GM12878 (cell line): ENCODE measurements at regions not wholly inside any gene's neighbourhood (a gene's known extent, or its start where the extent isn't known, plus 50 kb on each side); places are given as distances from the start of the nearest gene placed in this dataset.

Source experiments
- ATAC-seq: fragments of 200-7000 bp; cut with Tn5 transposase; 3 replicates; pipeline ENCODE4 v1.9.1; 2020; ENCODE audit warnings: mild to moderate bottlenecking, moderate library complexity
- BruUV-seq: library from RNA; stranded (reverse); fragments of 400-500 nt; replicated peaks from 2 replicates; lab custom pipeline; 2021; lab: Mats Ljungman, UMichigan
- CTCF ChIA-PET: fragments of 300-600 bp; sonication (Branson Sonifier 250); formaldehyde crosslinking; extraction: SDS; loops from one replicate; lab custom pipeline; 2021; ENCODE audit warnings: inconsistent platforms; lab: Yijun Ruan, JAX
- POLR2A ChIA-PET: fragments of 350-600 bp; formaldehyde crosslinking; extraction: SDS; loops from one replicate; lab custom pipeline; 2021; ENCODE audit warnings: inconsistent platforms; lab: Charles Lee
- RAD21 ChIA-PET: fragments of 300-600 bp; sonication (Branson Sonifier 250); formaldehyde crosslinking; loops from one replicate; lab custom pipeline; 2023; ENCODE audit warnings: antibody characterized with exemption; ENCODE audit not compliant: unreplicated experiment; lab: Charles Lee
- SMC1A ChIA-PET: fragments of 300-600 bp; sonication (Branson Sonifier 250); formaldehyde crosslinking; loops from one replicate; lab custom pipeline; 2023; ENCODE audit not compliant: unreplicated experiment, uncharacterized antibody; lab: Charles Lee
- DNase-seq: peaks from one replicate; pipeline ENCODE4 v3.0.0-alpha.2; 2011; ENCODE audit warnings: low read depth, low spot score
- FAIRE-seq: peaks from 3 replicates; lab custom pipeline; 2011; peaks lifted over from hg19 to GRCh38; lab: Jason Lieb, UNC
- H2AFZ ChIP-seq: 2 replicates; pipeline ENCODE4 v1.6.0; 2011; ENCODE audit warnings: low read depth, low read length, control low read depth; ENCODE audit not compliant: control insufficient read depth
- H3K27ac ChIP-seq: 2 replicates; pipeline ENCODE4 v1.5.1; 2011; ENCODE audit warnings: control low read depth; ENCODE audit not compliant: control insufficient read depth, insufficient read depth
- H3K27me3 ChIP-seq, 2 experiments: replicated peaks in 1 of 2; 2 replicates each; pipeline versions ENCODE4 v1.6.0 to v1.6.1; 2011; ENCODE audit warnings: low read length in 1 of 2; ENCODE audit not compliant: control insufficient read depth in 2 of 2, insufficient read depth in 2 of 2
- H3K36me3 ChIP-seq, 2 experiments: 2 replicates each; pipeline ENCODE4 v1.5.1; 2011; ENCODE audit warnings: low read length in 1 of 2; ENCODE audit not compliant: control insufficient read depth in 2 of 2, insufficient read depth in 2 of 2
- H3K4me1 ChIP-seq: 2 replicates; pipeline ENCODE4 v1.6.1; 2011; ENCODE audit warnings: mild to moderate bottlenecking, low read length, moderate library complexity, mixed read lengths; ENCODE audit not compliant: control insufficient read depth, insufficient read depth
- H3K4me2 ChIP-seq: 2 replicates; pipeline ENCODE4 v1.6.0; 2011; ENCODE audit warnings: control low read depth; ENCODE audit not compliant: control insufficient read depth, insufficient read depth
- H3K4me3 ChIP-seq: fragments of 200-600 bp; sonication (generic); 2 replicates; pipeline ENCODE4 v1.5.1; 2016
- H3K79me2 ChIP-seq: 2 replicates; pipeline ENCODE4 v1.6.0; 2011; ENCODE audit warnings: low read length; ENCODE audit not compliant: control insufficient read depth, insufficient read depth
- H3K9ac ChIP-seq: 2 replicates; pipeline ENCODE4 v1.8.0; 2011; ENCODE audit warnings: low read length, control low read depth, mixed read lengths; ENCODE audit not compliant: control insufficient read depth, insufficient read depth
- H3K9me3 ChIP-seq: replicated peaks from 3 replicates; pipeline ENCODE4 v1.5.1; 2011; ENCODE audit warnings: mild to moderate bottlenecking, low read length; ENCODE audit not compliant: control insufficient read depth, insufficient read depth
- H4K20me1 ChIP-seq: 2 replicates; pipeline ENCODE4 v1.6.0; 2011; ENCODE audit not compliant: control insufficient read depth, insufficient read depth
- BMI1 ChIP-seq: fragments of 450-650 bp; IDR thresholded peaks from 2 replicates; pipeline ENCODE4 v1.6.1; 2016; ENCODE audit warnings: mild to moderate bottlenecking, moderate library complexity, borderline replicate concordance
- FOXK2 ChIP-seq: fragments of 450-650 bp; IDR thresholded peaks from 2 replicates; pipeline ENCODE4 v1.6.1; 2017; ENCODE audit warnings: mild to moderate bottlenecking, moderate library complexity
- LARP7 ChIP-seq: fragments of 450-650 bp; IDR thresholded peaks from 2 replicates; pipeline ENCODE4 v1.6.1; 2017; ENCODE audit warnings: mild to moderate bottlenecking
- NBN ChIP-seq: fragments of 450-650 bp; IDR thresholded peaks from 2 replicates; pipeline ENCODE4 v1.6.1; 2016
- SIX5 ChIP-seq: IDR thresholded peaks from 2 replicates; pipeline ENCODE4 v1.6.1; 2011; ENCODE audit warnings: mild to moderate bottlenecking, low read depth, low read length, moderate library complexity; ENCODE audit not compliant: severe bottlenecking
- SREBF2 ChIP-seq: IDR thresholded peaks from 2 replicates; pipeline ENCODE4 v1.6.1; 2012; ENCODE audit warnings: mild to moderate bottlenecking, low read length
- SUPT20H ChIP-seq: IDR thresholded peaks from 2 replicates; pipeline ENCODE4 v1.6.1; 2011; ENCODE audit warnings: low read depth, mild to moderate bottlenecking, low read length, moderate library complexity, borderline replicate concordance; ENCODE audit not compliant: control insufficient read depth
- TCF7 ChIP-seq: IDR thresholded peaks from 2 replicates; pipeline ENCODE4 v1.6.1; 2014; ENCODE audit warnings: antibody characterized with exemption, borderline replicate concordance
- WRNIP1 ChIP-seq: IDR thresholded peaks from 2 replicates; pipeline ENCODE4 v1.6.1; 2011; ENCODE audit warnings: low read depth, low read length, improper control_type of control experiment, borderline replicate concordance
- ZNF24 ChIP-seq: fragments of 450-650 bp; IDR thresholded peaks from 2 replicates; pipeline ENCODE4 v1.6.1; 2017; ENCODE audit warnings: antibody characterized with exemption, mild to moderate bottlenecking
- ZNF622 ChIP-seq: fragments of 450-650 bp; IDR thresholded peaks from 2 replicates; pipeline ENCODE4 v1.6.1; 2017; ENCODE audit warnings: mild to moderate bottlenecking, inconsistent platforms
- WGBS: methylation state at CpG from one replicate; pipeline ENCODE4 v1.1.6; 2016; ENCODE audit warnings: low lambda C conversion rate; ENCODE audit not compliant: insufficient replicate concordance, insufficient coverage; ENCODE audit errors: missing lambda C conversion rate; 5-methylcytosine and 5-hydroxymethylcytosine counted together
- in situ Hi-C: fragments of 300-500 bp; cut with MboI; formaldehyde crosslinking; loops from 9 replicates; pipeline ENCODE4 v1.14.3; 2018; ENCODE audit warnings: mixed read lengths
- intact Hi-C: fragments of 100-400 bp; cut with micrococcal nuclease; formaldehyde crosslinking; loops from one replicate; pipeline ENCODE4 v1.14.2; 2022; ENCODE audit not compliant: unreplicated experiment
- TF ChIP-seq, protein P1 (sequence below): IDR thresholded peaks from 2 replicates; pipeline ENCODE4 v1.6.1; 2011; ENCODE audit warnings: mild to moderate bottlenecking, low read depth, low read length, moderate library complexity; ENCODE audit not compliant: insufficient replicate concordance
- TF ChIP-seq, protein P2 (sequence below): fragments of 450-650 bp; IDR thresholded peaks from 2 replicates; pipeline ENCODE4 v1.6.1; 2017; ENCODE audit warnings: mild to moderate bottlenecking, moderate library complexity
- TF ChIP-seq, protein P3 (sequence below): fragments of 450-650 bp; IDR thresholded peaks from 2 replicates; pipeline ENCODE4 v1.6.1; 2017; ENCODE audit warnings: antibody characterized with exemption, mild to moderate bottlenecking, moderate library complexity

- Histone ChIP-seq H3K4me1 (no peaks in the 10 kb centered on the region), H3K4me3 (no peak overlapping the region), H4K20me1 (no peaks in the 10 kb centered on the region), H3K4me2 (no peak overlapping the region), H3K79me2 (no peaks in the 10 kb centered on the region), H3K27ac (no peak overlapping the region), H3K9ac (no peak overlapping the region), H3K27me3 (peaks cover 0 to 4% of the 10 kb centered on the region in 2 experiments; a peak in 2 of 4 replicates), H2AFZ (no peak overlapping the region)
- in situ Hi-C loops: no loop called here
- intact Hi-C loops: no loop called here
- 13% methylated on average over 6 of the region's 6 CpGs for WGBS
- RAD21 ChIA-PET: no interaction called here
- FAIRE-seq (no peak), DNase-seq (no peak)
- CTCF ChIA-PET: no interaction called here
- TF ChIP-seq NBN: no peak
- TF ChIP-seq TCF7: no peak
- no peak for TF ChIP-seq ZNF622
- TF ChIP-seq FOXK2: no peak
- TF ChIP-seq, protein P1, sequence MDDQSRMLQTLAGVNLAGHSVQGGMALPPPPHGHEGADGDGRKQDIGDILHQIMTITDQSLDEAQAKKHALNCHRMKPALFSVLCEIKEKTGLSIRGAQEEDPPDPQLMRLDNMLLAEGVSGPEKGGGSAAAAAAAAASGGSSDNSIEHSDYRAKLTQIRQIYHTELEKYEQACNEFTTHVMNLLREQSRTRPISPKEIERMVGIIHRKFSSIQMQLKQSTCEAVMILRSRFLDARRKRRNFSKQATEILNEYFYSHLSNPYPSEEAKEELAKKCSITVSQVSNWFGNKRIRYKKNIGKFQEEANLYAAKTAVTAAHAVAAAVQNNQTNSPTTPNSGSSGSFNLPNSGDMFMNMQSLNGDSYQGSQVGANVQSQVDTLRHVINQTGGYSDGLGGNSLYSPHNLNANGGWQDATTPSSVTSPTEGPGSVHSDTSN: no peak
- no peak for TF ChIP-seq ZNF24
- TF ChIP-seq BMI1: no peak
- TF ChIP-seq SREBF2: no peak
- TF ChIP-seq SUPT20H: no peak
- TF ChIP-seq, protein P2, sequence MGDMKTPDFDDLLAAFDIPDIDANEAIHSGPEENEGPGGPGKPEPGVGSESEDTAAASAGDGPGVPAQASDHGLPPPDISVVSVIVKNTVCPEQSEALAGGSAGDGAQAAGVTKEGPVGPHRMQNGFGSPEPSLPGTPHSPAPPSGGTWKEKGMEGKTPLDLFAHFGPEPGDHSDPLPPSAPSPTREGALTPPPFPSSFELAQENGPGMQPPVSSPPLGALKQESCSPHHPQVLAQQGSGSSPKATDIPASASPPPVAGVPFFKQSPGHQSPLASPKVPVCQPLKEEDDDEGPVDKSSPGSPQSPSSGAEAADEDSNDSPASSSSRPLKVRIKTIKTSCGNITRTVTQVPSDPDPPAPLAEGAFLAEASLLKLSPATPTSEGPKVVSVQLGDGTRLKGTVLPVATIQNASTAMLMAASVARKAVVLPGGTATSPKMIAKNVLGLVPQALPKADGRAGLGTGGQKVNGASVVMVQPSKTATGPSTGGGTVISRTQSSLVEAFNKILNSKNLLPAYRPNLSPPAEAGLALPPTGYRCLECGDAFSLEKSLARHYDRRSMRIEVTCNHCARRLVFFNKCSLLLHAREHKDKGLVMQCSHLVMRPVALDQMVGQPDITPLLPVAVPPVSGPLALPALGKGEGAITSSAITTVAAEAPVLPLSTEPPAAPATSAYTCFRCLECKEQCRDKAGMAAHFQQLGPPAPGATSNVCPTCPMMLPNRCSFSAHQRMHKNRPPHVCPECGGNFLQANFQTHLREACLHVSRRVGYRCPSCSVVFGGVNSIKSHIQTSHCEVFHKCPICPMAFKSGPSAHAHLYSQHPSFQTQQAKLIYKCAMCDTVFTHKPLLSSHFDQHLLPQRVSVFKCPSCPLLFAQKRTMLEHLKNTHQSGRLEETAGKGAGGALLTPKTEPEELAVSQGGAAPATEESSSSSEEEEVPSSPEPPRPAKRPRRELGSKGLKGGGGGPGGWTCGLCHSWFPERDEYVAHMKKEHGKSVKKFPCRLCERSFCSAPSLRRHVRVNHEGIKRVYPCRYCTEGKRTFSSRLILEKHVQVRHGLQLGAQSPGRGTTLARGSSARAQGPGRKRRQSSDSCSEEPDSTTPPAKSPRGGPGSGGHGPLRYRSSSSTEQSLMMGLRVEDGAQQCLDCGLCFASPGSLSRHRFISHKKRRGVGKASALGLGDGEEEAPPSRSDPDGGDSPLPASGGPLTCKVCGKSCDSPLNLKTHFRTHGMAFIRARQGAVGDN: no peak
- TF ChIP-seq LARP7: no peak
- TF ChIP-seq SIX5: no peak
- TF ChIP-seq, protein P3, sequence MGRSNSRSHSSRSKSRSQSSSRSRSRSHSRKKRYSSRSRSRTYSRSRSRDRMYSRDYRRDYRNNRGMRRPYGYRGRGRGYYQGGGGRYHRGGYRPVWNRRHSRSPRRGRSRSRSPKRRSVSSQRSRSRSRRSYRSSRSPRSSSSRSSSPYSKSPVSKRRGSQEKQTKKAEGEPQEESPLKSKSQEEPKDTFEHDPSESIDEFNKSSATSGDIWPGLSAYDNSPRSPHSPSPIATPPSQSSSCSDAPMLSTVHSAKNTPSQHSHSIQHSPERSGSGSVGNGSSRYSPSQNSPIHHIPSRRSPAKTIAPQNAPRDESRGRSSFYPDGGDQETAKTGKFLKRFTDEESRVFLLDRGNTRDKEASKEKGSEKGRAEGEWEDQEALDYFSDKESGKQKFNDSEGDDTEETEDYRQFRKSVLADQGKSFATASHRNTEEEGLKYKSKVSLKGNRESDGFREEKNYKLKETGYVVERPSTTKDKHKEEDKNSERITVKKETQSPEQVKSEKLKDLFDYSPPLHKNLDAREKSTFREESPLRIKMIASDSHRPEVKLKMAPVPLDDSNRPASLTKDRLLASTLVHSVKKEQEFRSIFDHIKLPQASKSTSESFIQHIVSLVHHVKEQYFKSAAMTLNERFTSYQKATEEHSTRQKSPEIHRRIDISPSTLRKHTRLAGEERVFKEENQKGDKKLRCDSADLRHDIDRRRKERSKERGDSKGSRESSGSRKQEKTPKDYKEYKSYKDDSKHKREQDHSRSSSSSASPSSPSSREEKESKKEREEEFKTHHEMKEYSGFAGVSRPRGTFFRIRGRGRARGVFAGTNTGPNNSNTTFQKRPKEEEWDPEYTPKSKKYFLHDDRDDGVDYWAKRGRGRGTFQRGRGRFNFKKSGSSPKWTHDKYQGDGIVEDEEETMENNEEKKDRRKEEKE: no peak
- TF ChIP-seq WRNIP1: no peak
- TF ChIP-seq, all 136 proteins: peak for 0
- SMC1A ChIA-PET: interaction anchor here (0.6 kb wide), 1 partner anchor 457 kb away, joined by 3 read pairs; no protein-coding TSS in a partner anchor
- BruUV-seq: no TSS peak
- ATAC-seq: no peak
- POLR2A ChIA-PET: no interaction called here
- Histone ChIP-seq H3K9me3 (no peaks in the 10 kb centered on the region; the same call in 2 of the 3 replicates), H3K36me3 (no peaks in the 10 kb centered on the region)
These were observed 315.6 kb upstream of the PLXNA2 start for GRCh38 chr1:208559597-208560329.
